Mucosa of rectum (tissue), 2 donors: ENCODE measurements at regions not wholly inside any gene's neighbourhood (a gene's known extent, or its start where the extent isn't known, plus 50 kb on each side); places are given as distances from the start of the nearest gene placed in this dataset.
A peak's percentile ranks its signal among the peaks of the same experiment; 100 is the strongest.
"Not testable (repeated sequence)": the region's sequence is repeated elsewhere in the genome, so short reads cannot be mapped to it uniquely, and the experiment has no call there.

ENCODE experiments used
- H3K27ac ChIP-seq, 2 donors: one replicate each; pipeline ENCODE4 v1.7.0; 2013; ENCODE audit warnings: inconsistent platforms in 2 of 2, low read depth in 2 of 2, low read length in 2 of 2
- H3K27me3 ChIP-seq, 2 donors: one replicate each; pipeline ENCODE4 v1.7.0; 2013; ENCODE audit warnings: low read length in 2 of 2; ENCODE audit not compliant: control insufficient read depth in 2 of 2, insufficient read depth in 2 of 2
- H3K36me3 ChIP-seq, 2 donors: one replicate each; pipeline ENCODE4 v1.7.0; 2013; ENCODE audit warnings: low read length in 2 of 2; ENCODE audit not compliant: control insufficient read depth in 2 of 2, insufficient read depth in 2 of 2
- H3K4me1 ChIP-seq, 2 donors: one replicate each; pipeline ENCODE4 v1.7.0; 2013; ENCODE audit warnings: low read length in 2 of 2, mild to moderate bottlenecking in 1 of 2; ENCODE audit not compliant: control insufficient read depth in 2 of 2, insufficient read depth in 2 of 2
- H3K4me3 ChIP-seq, 2 donors: one replicate each; pipeline ENCODE4 v1.7.0; 2013; ENCODE audit warnings: low read length in 2 of 2
- H3K9ac ChIP-seq, 2 donors: one replicate each; pipeline ENCODE4 v1.7.0; 2013; ENCODE audit warnings: low read length in 2 of 2, low read depth in 1 of 2, mild to moderate bottlenecking in 1 of 2
- H3K9me3 ChIP-seq, 2 donors: one replicate each; pipeline ENCODE4 v1.7.0; 2013; ENCODE audit warnings: low read length in 2 of 2; ENCODE audit not compliant: control insufficient read depth in 2 of 2
- donor health status: healthy.
- donor health status: Normal muscosa, but diverticular disease.

DNA sequence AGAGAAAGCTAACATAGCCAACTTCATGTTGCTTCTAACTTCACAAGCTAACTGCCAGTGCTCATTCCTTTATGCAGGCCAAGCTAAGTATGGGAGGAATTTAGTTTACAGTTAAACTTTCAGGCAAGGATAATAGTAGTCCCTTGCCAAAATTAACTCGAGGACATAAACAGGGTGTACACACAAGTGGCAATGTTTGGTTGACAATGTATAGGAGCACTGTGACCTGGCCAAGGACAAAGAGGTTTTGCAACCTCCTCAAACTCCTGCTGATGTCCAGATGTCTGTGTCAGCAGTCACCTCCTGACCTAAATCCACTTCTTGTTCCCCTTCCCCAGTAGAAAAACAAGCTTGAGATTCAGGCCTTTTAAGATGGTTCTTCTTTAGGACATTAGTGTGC lies 494.6 kb upstream of the KLF6 start:
- H3K4me1 ChIP-seq, result peaks cover 22 to 24% of the 10 kb centered on the region in 2 donors
- H3K36me3 ChIP-seq, result no peaks in the 10 kb centered on the region
- no peak overlapping the region for H3K4me3 ChIP-seq
- no peaks in the 10 kb centered on the region for H3K27me3 ChIP-seq
- H3K9me3 ChIP-seq, result no peaks in the 10 kb centered on the region
- peak overlapping the region; percentile 49 to 80 for H3K27ac ChIP-seq
- H3K9ac ChIP-seq, result no peak overlapping the region

DNA sequence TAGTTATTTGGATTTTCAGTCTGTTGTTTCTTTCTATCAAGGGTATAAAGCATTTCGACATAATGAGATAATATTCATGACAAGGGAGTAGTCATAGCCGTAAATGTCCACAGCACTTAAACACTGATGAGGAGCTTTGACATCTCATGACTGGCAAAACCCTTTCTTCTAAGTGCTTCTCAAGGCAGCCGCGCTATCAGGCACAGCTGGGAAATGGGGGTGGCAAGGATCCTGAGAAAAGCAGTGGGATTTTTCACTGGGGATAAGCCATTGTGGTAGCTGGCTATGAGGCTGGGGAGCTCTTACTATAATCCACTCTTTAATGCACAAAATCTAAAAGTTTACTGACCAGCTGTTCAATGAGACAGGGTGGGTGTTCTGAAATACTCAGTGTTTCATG lies 493.2 kb upstream of the KLF6 start:
- H3K9me3 ChIP-seq, result no peaks in the 10 kb centered on the region
- no peaks in the 10 kb centered on the region for H3K36me3 ChIP-seq
- H3K27me3 ChIP-seq, result no peaks in the 10 kb centered on the region
- H3K4me3 ChIP-seq, result no peak overlapping the region
- H3K4me1 ChIP-seq, result peaks cover 22 to 24% of the 10 kb centered on the region in 2 donors
- H3K9ac ChIP-seq, result no peak overlapping the region
- no peak overlapping the region for H3K27ac ChIP-seq

DNA sequence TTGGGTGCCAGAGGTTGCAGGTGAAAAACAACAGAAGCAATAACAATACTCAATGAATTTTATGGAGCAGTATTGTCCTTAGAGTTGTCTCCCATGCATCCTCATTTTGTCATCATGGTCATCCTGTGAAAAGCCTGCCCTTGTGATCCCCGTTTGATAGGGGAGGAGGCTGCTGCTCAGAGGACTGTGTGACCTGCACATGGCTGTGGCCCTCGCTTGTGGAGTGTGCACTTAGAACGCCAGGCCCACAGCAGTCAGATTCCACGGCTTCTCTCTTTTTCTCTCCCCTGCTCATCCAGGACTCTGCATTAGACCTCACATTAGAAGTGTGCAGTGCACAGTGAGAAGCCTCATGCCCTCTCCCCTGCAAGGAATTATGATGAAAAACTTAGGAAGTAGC lies 491.1 kb upstream of the KLF6 start:
- Histone ChIP-seq H3K9ac (no peak overlapping the region), H3K9me3 (no peaks in the 10 kb centered on the region), H3K27ac (no peak overlapping the region), H3K36me3 (no peaks in the 10 kb centered on the region), H3K27me3 (no peaks in the 10 kb centered on the region), H3K4me1 (peaks cover 15% of the 10 kb centered on the region in 2 donors), H3K4me3 (no peak overlapping the region)

DNA sequence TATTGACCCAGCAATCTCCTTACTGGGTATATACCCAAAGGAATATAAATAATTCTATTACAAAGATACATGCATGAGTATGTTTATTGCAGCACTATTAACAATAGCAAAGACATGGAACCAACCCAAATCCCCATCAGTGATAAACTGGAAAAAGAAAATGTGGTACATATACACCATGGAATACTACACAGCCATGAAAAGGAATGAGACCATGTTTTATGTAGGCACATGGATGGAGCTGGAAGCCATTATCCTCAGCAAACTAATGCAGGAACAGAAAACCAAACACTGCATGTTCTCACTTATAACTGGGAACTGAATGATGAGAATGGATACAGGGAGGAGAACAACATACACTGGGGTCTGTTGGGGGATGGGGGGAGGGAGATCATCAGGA lies 489.7 kb upstream of the KLF6 start:
- not testable (repeated sequence) for H3K4me1 ChIP-seq, H3K27me3 ChIP-seq, H3K36me3 ChIP-seq, H3K9me3 ChIP-seq, H3K9ac ChIP-seq, H3K27ac ChIP-seq, H3K4me3 ChIP-seq

DNA sequence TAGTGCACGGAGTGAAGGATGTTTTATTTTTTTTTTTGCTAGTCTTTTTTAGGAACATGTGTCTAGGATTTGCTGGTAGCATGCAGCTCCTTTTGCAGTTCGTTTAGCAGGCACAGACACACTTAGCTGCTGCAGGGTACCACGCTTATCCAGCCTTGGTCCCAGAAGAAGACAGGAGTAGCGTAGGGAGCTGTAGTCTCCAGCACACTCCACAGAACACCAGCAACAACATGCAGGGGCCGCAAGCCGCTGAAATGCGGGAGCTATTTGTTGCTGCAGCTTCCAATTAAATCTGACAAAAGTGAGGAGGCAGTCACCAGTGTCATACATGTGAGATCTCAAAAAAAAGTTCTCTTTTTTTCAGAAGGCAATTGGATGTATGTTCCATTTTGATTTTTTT lies 486.2 kb upstream of the KLF6 start:
- no peaks in the 10 kb centered on the region for H3K9me3 ChIP-seq
- H3K4me1 ChIP-seq, result peaks cover 0 to 8% of the 10 kb centered on the region in 2 donors
- H3K9ac ChIP-seq, result no peak overlapping the region
- no peaks in the 10 kb centered on the region for H3K27me3 ChIP-seq
- H3K27ac ChIP-seq, result no peak overlapping the region
- H3K36me3 ChIP-seq, result no peaks in the 10 kb centered on the region
- no peak overlapping the region for H3K4me3 ChIP-seq

DNA sequence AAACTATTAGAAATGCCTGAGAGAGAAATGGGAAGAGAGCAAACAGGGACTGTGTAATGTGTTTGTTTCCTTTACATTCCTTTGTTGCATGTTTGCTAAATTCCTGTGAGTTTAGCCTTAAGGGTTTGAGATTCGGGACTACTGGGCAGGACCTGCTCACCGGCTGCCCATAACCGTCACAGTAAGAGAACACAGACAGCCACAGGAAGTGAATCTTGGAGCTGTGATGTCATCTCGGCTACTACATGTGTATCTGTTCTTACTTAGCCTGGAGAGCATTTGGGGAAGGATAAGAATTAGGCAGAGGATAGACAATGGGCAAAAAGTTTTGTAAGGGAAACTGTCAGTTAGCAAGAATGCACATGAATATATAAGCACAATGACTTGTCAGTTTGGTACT lies 485.1 kb upstream of the KLF6 start:
- no peaks in the 10 kb centered on the region for H3K9me3 ChIP-seq
- peaks cover 0 to 11% of the 10 kb centered on the region in 2 donors for H3K4me1 ChIP-seq
- no peak overlapping the region for H3K27ac ChIP-seq
- H3K36me3 ChIP-seq, result no peaks in the 10 kb centered on the region
- no peak overlapping the region for H3K4me3 ChIP-seq
- H3K9ac ChIP-seq, result no peak overlapping the region
- H3K27me3 ChIP-seq, result no peaks in the 10 kb centered on the region

DNA sequence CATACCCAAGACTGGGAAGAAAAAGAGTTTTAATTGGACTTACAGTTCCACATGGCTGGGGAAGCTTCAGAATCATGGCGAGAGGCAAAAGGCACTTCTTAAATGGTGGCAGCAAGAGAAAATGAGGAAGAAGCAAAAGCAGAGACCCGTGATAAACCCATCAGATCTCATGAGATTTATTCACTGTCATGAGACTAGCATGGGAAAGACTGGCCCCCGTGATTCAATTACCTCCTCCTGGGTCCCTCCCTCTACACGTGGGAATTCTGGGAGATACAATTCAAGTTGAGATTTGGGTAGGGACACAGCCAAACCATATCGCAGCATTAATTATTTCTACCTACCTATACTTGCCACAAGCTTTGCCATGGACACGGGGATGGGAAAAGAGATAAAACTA lies 483.5 kb upstream of the KLF6 start:
- H3K4me1 ChIP-seq, result peaks cover 0 to 15% of the 10 kb centered on the region in 2 donors
- H3K36me3 ChIP-seq, H3K27ac ChIP-seq, H3K9ac ChIP-seq, H3K27me3 ChIP-seq, H3K4me3 ChIP-seq, H3K9me3 ChIP-seq: not testable (repeated sequence)

DNA sequence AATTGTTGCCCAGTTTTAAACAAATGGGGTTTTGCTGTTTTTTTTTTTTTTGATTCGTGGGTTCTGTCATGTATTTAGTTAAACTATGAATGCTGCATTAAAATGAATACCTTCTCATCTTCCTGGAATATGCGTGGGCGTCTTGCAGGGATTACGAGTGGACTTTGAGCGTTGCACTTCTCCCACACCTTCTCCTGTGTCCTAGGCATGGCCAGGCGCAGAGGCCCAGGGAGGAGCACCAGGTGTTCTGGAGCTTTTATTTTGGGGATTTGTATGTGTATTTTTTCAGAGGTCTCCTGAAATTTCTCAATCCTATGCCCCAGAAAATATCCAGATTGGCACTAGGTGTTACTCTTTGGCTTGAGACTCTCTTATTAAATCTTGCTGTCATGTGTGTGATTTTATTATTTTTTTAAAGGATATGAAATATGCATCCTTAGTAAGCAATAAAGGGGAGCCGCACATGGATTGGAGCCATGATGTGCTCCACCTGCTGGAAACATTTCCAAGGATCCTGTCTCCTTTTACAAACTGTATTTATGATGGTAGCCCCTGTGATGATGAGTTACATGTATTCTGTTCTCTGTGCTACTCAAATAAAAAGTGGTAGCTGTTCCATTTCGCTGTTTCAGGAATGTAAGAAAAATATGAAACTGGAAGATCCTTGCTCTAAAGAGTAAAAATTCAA lies 482.2 kb upstream of the KLF6 start:
- H3K27ac ChIP-seq, result no peak overlapping the region

DNA sequence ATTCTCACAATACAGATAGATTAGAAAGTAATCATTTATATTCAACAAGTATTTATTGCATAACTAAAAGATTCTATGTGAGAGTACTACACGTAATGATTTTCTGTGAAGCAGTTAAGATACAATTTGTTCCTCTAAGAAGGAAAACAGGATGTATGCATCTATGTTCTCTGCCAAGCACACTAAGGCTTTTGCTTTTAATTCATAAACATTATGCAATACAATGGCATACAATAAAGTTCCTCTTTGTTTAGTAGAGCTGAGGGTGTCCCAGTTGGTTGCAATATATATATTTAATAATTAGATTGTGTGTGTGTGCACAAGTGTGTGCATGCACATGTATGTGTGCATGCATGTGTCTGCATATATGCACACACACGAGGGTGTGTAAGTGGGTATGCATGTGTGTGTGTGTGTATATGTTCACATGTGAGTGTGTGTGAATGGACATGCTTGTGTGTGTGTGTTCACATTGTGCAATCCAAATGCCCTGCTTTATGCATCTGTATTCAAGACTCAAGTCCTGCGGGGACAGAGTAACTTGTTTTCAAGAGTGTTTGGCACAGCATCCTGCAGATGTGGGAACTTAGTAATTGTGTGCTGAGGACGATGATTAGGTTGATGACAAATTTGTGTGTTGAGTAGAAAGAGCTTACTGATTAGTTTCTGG lies 481.5 kb upstream of the KLF6 start:
- no peaks in the 10 kb centered on the region for H3K9me3 ChIP-seq
- H3K27me3 ChIP-seq, result no peaks in the 10 kb centered on the region
- H3K27ac ChIP-seq, result no peak overlapping the region
- H3K36me3 ChIP-seq, result no peaks in the 10 kb centered on the region
- no peak overlapping the region for H3K4me3 ChIP-seq
- H3K9ac ChIP-seq, result no peak overlapping the region
- H3K4me1 ChIP-seq, result peaks cover 0 to 17% of the 10 kb centered on the region in 2 donors

More for the DNA sequence above, 482.2 kb upstream of the KLF6 start:
- no peaks in the 10 kb centered on the region for H3K27me3 ChIP-seq
- H3K9ac ChIP-seq, result no peak overlapping the region
- H3K36me3 ChIP-seq, result no peaks in the 10 kb centered on the region
- no peak overlapping the region for H3K4me3 ChIP-seq
- no peaks in the 10 kb centered on the region for H3K9me3 ChIP-seq
- H3K4me1 ChIP-seq, result peaks cover 0 to 17% of the 10 kb centered on the region in 2 donors

DNA sequence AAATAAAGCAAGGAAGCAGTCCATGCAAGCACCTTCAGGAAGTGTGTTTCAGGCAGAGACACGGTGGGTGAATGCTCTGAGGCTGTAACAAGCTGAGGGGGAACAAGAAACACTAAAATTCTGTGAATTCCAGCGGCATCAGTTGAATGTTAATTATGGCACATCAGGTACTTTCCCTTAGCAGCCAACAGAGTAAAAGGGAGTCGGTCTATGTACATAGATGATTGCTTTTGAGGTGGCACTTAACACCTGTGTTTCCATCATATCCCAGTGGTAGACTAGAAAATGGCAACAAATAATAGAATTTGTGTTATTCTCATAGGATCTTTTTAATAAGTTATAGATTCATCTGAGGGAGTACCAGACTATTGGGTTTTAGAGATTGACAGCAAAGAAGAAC lies 481.0 kb upstream of the KLF6 start:
- Histone ChIP-seq H3K27ac (no peak overlapping the region), H3K9ac (no peak overlapping the region), H3K27me3 (no peaks in the 10 kb centered on the region), H3K4me1 (peaks cover 0 to 17% of the 10 kb centered on the region in 2 donors), H3K36me3 (no peaks in the 10 kb centered on the region), H3K4me3 (no peak overlapping the region), H3K9me3 (no peaks in the 10 kb centered on the region)
